Mucosa of descending colon (tissue), 3 donors: ENCODE measurements at regions not wholly inside any gene's neighbourhood (a gene's known extent, or its start where the extent isn't known, plus 50 kb on each side); places are given as distances from the start of the nearest gene placed in this dataset.
"Not testable (repeated sequence)": the region's sequence is repeated elsewhere in the genome, so short reads cannot be mapped to it uniquely, and the experiment has no call there.

Source experiments
- ATAC-seq: fragments of 200-7000 bp; cut with Tn5 transposase; one replicate; pipeline ENCODE4 v1.9.1; 2020; ENCODE audit warnings: mild to moderate bottlenecking, moderate library complexity
- DNase-seq, 3 donors: peaks; one replicate each; pipeline ENCODE4 v3.0.0-alpha.2; 2020
- H3K36me3 ChIP-seq: fragments of 200-600 bp; one replicate; pipeline ENCODE4 v1.8.0; 2021; ENCODE audit warnings: low read depth, mild to moderate bottlenecking
- H3K4me1 ChIP-seq: fragments of 200-600 bp; one replicate; pipeline ENCODE4 v1.8.0; 2021; ENCODE audit warnings: low read depth, mild to moderate bottlenecking
- H3K4me3 ChIP-seq: fragments of 200-600 bp; one replicate; pipeline ENCODE4 v1.8.0; 2021; ENCODE audit warnings: mild to moderate bottlenecking
- H3K9me3 ChIP-seq: fragments of 200-600 bp; one replicate; pipeline ENCODE4 v1.8.0; 2021; ENCODE audit warnings: mild to moderate bottlenecking
- intact Hi-C, 2 donors: fragments of 100-400 bp; cut with DNase I in 1 of 2; cut with micrococcal nuclease in 1 of 2; formaldehyde crosslinking; loops; one replicate each; pipeline versions ENCODE4 v1.11.0 to v1.11.1; 2022; cut with DNase I, micrococcal nuclease
- TF ChIP-seq, protein P1 (sequence below): fragments of 200-600 bp; IDR thresholded peaks from one replicate; pipeline ENCODE4 v1.8.0; 2022; ENCODE audit warnings: antibody characterized with exemption, mild to moderate bottlenecking
- donor health status: DM: no; HTN: no; CAD: no; lungs with moderate emphysema.
- donor health status: DM: no; HTN: no; CAD: no.
- donor health status: DM: no; HTN: yes; CAD: no.

GRCh38 chrX:28170713-28171112 is 189.5 kb upstream of the DCAF8L1 start:
- intact Hi-C loops: no loop called here
- no peak for DNase-seq
- Histone ChIP-seq H3K36me3 (no peaks in the 10 kb centered on the region), H3K9me3 (no peaks in the 10 kb centered on the region), H3K4me1 (no peaks in the 10 kb centered on the region), H3K4me3 (no peak overlapping the region)
- TF ChIP-seq, protein P1, sequence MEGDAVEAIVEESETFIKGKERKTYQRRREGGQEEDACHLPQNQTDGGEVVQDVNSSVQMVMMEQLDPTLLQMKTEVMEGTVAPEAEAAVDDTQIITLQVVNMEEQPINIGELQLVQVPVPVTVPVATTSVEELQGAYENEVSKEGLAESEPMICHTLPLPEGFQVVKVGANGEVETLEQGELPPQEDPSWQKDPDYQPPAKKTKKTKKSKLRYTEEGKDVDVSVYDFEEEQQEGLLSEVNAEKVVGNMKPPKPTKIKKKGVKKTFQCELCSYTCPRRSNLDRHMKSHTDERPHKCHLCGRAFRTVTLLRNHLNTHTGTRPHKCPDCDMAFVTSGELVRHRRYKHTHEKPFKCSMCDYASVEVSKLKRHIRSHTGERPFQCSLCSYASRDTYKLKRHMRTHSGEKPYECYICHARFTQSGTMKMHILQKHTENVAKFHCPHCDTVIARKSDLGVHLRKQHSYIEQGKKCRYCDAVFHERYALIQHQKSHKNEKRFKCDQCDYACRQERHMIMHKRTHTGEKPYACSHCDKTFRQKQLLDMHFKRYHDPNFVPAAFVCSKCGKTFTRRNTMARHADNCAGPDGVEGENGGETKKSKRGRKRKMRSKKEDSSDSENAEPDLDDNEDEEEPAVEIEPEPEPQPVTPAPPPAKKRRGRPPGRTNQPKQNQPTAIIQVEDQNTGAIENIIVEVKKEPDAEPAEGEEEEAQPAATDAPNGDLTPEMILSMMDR: no peak
- ATAC-seq: no peak

- DNase-seq (no peak), ATAC-seq (no peak)
- Histone ChIP-seq H3K4me3 (no peak overlapping the region), H3K36me3 (no peaks in the 10 kb centered on the region), H3K9me3 (no peaks in the 10 kb centered on the region), H3K4me1 (no peaks in the 10 kb centered on the region)
- TF ChIP-seq, protein P1: no peak
- intact Hi-C loops: no loop called here
These were observed 176.9 kb upstream of the DCAF8L1 start for GRCh38 chrX:28158019-28158777.

DNA sequence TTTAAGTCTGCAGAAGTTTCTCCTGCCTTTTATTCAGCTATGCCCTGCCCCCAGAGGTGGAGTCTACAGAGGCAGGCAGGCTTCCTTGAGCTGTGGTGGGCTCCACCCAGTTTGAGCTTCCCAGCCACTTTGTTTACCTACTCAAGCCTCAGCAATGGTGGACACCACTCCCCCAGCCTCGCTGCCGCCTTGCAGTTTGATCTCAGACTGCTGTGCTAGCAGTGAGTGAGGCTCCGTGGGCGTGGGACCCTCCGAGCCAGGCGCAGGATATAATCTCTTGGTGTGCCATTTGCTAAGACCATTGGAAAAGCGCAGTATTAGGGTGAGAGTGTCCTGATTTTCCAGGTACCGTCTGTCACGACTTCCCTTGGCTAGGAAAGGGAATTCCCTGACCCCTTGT is 171.0 kb upstream of the DCAF8L1 start:
- H3K36me3 ChIP-seq, H3K9me3 ChIP-seq, H3K4me3 ChIP-seq, ATAC-seq, DNase-seq, intact Hi-C loops, H3K4me1 ChIP-seq: not testable (repeated sequence)

DNA sequence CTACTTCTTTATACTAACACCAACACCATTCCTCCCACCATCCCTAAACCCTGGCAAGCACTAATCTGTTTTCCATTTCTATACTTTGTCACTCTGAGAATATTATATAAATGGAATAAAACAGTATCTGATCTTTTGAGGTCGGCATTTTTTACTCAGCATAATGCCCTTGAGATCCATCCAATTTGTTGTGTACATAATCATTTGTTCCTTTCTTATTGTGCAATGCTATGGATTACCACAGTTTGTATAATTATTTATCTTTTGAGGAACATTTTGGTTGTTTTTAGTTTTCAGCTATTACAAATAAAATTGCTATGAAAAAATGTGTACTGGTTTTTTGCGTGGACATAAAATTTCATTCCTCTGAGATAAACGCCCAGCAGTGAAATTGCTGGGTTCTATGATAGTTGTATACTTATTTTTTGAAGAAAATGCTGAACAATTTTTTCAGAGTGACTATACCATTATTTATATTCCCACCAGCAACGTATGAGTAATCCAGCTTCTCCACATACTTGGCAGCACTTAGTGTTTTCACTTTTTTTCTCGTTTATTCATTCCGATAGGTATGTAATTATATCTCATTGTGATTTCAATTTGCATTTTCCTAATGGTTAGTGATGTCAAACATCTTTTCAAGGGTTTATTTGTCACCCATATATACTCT is 154.3 kb upstream of the DCAF8L1 start:
- no peak for DNase-seq
- TF ChIP-seq, protein P1: no peak
- H3K4me3 ChIP-seq: no peak overlapping the region
- H3K36me3 ChIP-seq: no peaks in the 10 kb centered on the region
- no peak for ATAC-seq
- no peaks in the 10 kb centered on the region for H3K9me3 ChIP-seq
- H3K4me1 ChIP-seq: no peaks in the 10 kb centered on the region
- intact Hi-C loops: no loop called here

- DNase-seq (no peak), ATAC-seq (no peak)
- H3K4me3 ChIP-seq: no peak overlapping the region
- intact Hi-C loops: no loop called here
- H3K9me3 ChIP-seq: no peaks in the 10 kb centered on the region
- TF ChIP-seq, protein P1: no peak
- H3K4me1 ChIP-seq: no peaks in the 10 kb centered on the region
- no peaks in the 10 kb centered on the region for H3K36me3 ChIP-seq
These were observed 152.5 kb upstream of the DCAF8L1 start for GRCh38 chrX:28133763-28134162.

GRCh38 chrX:28127662-28128061 is 146.4 kb upstream of the DCAF8L1 start:
- intact Hi-C loops: no loop called here
- Histone ChIP-seq H3K4me1 (no peaks in the 10 kb centered on the region), H3K4me3 (no peak overlapping the region), H3K36me3 (no peaks in the 10 kb centered on the region), H3K9me3 (no peaks in the 10 kb centered on the region)
- DNase-seq (no peak), ATAC-seq (no peak)
- TF ChIP-seq, protein P1: no peak
